22Rv1 (cell line): ENCODE measurements at regions not wholly inside any gene's neighbourhood (a gene's known extent, or its start where the extent isn't known, plus 50 kb on each side); places are given as distances from the start of the nearest gene placed in this dataset.

Source experiments
- H3K27ac ChIP-seq: fragments of 450-650 bp; 2 replicates; pipeline ENCODE4 v1.5.1; 2017
- ZFX ChIP-seq: fragments of 450-650 bp; IDR thresholded peaks from 2 replicates; pipeline ENCODE4 v1.6.1; 2017; ENCODE audit warnings: antibody characterized with exemption, borderline replicate concordance
- TF ChIP-seq, protein P1 (sequence below): fragments of 450-650 bp; IDR thresholded peaks from 2 replicates; pipeline ENCODE4 v1.5.1; 2017; ENCODE audit warnings: mild to moderate bottlenecking

DNA sequence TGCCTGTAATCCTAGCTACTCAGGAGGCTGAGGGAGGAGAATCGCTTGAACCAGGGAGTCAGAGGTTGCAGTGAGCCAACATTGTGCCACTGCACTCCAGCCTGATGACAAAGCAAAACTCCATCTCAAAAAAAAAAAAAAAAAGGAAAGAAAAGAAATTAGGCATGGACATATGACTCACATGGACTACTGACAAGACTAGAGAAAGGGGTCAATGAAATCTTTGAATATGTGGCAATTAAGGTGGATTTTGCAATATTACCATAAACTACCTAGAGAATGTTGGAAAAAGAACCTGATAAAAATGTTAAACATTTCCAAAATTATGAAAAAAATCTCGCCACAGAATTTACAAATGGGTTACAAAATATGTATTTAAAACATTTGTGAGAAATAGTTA, 873.6 kb downstream of the C12orf50 start:
- TF ChIP-seq, protein P1, sequence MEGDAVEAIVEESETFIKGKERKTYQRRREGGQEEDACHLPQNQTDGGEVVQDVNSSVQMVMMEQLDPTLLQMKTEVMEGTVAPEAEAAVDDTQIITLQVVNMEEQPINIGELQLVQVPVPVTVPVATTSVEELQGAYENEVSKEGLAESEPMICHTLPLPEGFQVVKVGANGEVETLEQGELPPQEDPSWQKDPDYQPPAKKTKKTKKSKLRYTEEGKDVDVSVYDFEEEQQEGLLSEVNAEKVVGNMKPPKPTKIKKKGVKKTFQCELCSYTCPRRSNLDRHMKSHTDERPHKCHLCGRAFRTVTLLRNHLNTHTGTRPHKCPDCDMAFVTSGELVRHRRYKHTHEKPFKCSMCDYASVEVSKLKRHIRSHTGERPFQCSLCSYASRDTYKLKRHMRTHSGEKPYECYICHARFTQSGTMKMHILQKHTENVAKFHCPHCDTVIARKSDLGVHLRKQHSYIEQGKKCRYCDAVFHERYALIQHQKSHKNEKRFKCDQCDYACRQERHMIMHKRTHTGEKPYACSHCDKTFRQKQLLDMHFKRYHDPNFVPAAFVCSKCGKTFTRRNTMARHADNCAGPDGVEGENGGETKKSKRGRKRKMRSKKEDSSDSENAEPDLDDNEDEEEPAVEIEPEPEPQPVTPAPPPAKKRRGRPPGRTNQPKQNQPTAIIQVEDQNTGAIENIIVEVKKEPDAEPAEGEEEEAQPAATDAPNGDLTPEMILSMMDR = no peak
- TF ChIP-seq ZFX = no peak
- no peak overlapping the region for H3K27ac ChIP-seq

DNA sequence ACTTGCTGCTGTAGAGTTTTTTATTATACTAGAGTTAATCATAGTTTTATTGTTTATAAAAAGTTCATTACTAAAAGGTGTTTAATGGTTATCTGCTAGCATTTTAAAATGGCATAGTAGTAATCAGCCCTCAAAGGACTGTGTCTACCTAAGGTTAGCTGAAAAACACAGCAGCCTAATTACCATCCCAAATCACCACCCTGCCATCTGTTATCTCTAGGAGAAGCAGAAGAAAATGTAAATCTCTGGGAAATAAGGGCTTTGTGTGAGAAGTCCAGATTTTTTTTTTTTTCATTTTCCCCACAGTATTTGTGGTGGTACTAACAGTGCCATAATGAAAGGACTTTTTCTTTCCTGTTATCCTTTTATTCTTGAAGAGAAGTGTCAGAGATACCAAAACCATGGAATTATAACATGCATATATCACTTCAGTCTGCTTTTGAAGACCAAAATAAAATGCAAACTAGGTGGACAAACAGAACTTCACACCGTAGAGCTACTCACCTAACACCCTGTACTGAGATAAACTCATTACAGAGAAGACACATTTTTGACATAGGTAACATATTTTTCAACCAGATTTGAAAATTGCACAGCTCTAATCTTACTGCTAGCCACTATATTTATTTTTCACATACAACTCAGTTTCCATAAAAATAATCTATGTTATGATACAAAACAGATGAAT, 876.2 kb downstream of the C12orf50 start:
- no peak for TF ChIP-seq ZFX
- TF ChIP-seq, protein P1 = no peak

DNA sequence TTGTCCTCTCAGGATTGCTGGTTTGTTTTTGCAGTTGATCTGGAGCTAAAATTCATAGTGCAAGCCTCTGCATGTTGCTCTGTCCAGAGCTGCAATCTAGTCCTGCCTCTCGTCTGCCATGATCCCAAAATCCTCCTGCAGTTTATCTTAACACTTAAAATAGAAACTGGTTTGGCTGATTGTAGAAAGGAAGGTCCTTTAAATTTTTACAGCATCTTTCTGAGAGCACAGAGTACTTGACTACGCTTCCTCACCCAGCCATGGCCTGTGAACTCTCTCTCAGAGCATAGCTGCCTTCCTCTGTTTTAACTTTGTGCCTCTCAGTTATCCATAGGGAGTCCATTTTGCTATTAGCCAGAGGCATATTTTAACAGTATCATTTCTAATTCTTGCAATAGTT, 877.1 kb downstream of the C12orf50 start:
- no peak overlapping the region for H3K27ac ChIP-seq
- TF ChIP-seq, protein P1 = no peak
- TF ChIP-seq ZFX = no peak

More for the DNA sequence above, 876.2 kb downstream of the C12orf50 start:
- H3K27ac ChIP-seq = no peak overlapping the region

DNA sequence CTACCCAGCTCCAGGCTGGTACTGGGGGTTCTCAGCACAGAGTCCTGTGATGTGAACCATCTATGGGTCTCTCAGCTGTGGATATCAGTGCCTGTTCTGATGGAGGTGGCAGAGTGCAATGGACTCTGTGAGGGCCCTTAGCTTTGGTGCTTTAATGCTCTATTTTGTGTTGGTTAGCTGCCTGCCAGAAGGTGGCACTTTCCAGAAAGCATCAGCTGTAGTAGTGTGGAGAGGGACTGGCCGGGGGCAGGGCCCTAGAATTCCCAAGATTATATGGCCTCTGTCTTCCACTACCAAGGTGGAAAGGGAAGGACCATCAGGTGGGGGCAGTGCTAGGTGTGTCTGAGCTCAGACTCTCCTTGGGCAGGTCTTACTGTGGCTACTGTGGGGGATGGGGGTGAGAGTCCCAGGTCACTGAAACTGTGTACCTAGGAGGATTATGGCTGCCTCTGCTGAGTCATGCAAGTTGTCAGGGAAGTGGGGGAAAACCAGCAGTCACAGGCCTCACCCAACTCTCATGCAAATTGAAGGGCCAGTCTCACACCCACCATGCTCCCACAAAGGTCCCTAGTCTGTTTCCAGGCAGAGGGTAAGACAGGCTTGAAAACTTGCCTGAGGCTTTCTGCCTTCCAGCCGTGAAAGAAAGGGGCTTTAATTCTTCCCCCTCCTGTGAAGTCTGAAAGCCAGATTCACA, 878.1 kb downstream of the C12orf50 start:
- TF ChIP-seq, protein P1 = peak; percentile 27; the same call in 1 of the 2 replicates
- TF ChIP-seq ZFX = no peak
- no peak overlapping the region for H3K27ac ChIP-seq

DNA sequence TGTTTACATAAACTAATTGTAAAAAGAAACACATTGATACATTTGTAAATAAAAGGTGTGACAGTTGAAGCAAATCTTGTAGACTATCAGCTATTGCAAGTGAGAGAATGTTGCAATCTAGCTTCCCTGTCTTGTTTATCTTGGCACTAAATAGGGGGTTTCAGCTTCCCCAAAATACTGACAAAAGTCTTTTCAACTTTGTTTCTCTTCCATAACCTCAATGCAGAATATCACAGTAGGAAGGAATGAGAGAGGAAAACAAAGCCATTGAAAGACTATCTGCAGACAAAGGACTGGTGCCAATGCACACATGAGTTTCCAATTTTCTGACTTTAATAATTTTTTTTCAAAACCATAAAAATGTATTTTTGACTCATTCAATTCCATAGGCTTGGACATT, 886.2 kb upstream of the MGAT4C start:
- H3K27ac ChIP-seq = no peak overlapping the region
- TF ChIP-seq ZFX = no peak
- TF ChIP-seq, protein P1 = no peak

DNA sequence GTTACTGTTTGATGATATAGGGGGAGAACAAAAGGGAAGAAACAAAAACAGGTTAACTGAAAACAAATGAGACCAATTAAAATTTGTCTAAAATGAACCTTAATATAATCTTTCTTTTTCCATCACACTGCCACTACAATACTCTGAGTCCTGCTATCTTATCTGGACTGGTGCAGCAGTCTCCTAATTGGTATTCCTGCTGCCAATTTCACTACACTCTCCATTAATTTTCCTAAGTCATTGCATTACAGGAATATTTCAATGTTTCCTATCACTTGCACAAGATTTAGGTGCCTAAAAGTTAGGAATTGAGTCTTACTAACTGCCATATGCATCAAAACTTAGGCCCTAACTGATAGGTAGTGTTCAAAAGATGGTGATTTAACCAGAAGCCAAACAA, 884.9 kb upstream of the MGAT4C start:
- TF ChIP-seq, protein P1 = no peak
- no peak for TF ChIP-seq ZFX
- H3K27ac ChIP-seq = no peak overlapping the region

DNA sequence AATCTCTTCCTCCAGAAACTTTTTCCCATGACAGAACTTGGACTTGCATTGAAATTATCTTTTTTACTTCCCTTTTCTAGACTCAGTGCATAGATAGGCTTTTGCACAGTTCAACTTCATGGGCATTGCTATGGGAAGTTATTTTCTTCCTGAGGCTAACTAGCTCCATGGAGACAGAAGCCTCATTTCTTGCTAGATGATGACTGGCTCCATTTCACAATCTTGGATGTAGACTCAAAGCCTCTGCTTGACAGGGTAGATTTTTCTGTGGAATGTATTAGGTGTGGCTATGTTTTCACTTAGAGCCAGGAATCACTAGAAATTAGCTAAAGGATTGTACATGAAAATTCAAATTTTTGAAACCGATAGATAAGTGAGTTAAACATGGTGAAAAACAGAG, 884.1 kb upstream of the MGAT4C start:
- TF ChIP-seq ZFX = no peak
- TF ChIP-seq, protein P1 = no peak
- H3K27ac ChIP-seq = no peak overlapping the region
